Islet of Langerhans (tissue), 1 donor: ENCODE measurements at regions not wholly inside any gene's neighbourhood (a gene's known extent, or its start where the extent isn't known, plus 50 kb on each side); places are given as distances from the start of the nearest gene placed in this dataset.

Source experiments
- FAIRE-seq: peaks from one replicate; lab custom pipeline; 2011; peaks lifted over from hg19 to GRCh38; lab: Jason Lieb, UNC

DNA sequence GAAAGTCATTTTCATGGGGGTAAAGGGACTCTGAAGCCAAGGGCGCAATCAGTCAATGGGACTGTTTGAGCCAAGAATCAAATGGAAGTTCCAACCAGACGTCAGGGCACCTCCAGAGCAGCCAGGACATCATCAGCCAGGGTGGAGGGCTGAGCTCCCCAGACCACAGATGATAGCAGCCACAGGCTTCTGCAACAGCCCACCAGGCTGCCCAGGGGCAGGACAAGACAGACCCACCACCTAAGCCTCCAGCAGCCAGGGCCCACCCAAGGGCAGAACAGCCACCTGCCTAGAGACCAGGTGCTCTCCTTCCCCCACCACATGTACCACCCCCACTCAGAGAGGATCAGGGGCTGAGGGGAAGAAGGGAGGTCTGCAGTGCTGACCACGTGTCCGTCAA lies 53.8 kb upstream of the SLC66A3 start:
- FAIRE-seq = no peak

DNA sequence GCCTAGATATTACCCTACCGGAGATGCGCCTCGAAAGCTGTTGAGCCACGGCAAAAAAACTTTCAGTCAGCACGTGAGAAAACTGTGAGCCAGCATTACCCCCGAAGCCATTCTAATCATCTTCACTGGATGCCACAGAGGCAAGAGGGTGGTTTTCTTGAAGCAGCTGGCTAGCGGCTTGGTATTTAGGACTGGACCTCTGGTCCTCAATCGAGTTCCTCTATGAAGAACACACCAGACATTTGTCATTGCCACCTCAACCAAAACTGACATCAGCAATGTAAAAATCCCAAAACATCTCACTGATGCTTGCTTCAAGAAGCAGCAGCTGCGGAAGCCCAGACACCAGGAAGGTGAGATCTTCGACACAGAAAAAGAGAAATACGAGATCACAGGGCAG lies 52.8 kb upstream of the SLC66A3 start:
- no peak for FAIRE-seq

DNA sequence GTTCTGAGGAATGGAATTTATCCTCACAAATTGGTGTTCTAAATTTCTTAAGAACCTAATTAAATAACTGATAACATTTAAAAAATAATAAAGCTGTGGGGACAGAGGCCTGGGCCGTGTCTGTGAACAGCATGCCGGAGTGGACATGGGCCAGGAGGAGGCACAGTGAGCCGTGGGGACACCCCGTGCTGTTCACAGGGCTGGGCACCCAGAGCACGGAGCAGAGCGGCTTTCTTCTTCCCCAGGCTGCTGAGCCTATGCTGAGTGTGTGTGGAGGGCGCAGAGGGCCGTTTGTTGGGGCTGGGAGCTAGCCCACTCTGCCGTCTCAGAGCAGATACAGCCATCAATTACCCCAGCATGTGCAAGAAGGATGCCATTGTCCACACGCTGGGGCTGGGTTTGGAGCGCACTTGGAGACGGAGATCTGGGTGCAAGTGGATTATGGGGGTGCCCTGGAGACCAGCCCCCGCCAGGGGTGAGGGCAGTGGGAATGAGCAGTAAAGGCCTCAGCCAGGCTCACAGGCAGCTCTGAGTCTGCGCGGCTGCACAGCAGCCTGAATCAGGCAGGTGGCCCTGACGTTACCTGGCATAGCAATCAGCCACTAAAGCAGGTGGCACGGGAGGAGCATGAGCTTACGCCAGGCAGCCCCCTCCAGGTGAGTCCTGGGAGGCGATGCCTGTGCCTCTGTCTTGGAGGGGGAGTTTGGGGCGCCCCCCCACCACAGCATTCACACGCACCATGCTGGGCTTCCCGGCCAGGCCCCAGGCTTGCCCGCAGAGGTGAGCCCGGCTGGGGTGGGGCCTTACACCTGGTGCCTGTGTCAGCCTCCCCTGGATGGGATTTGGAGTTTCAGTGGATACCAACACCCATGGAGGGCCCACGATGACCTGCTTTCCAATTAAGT lies 52.1 kb upstream of the SLC66A3 start:
- FAIRE-seq = no peak

DNA sequence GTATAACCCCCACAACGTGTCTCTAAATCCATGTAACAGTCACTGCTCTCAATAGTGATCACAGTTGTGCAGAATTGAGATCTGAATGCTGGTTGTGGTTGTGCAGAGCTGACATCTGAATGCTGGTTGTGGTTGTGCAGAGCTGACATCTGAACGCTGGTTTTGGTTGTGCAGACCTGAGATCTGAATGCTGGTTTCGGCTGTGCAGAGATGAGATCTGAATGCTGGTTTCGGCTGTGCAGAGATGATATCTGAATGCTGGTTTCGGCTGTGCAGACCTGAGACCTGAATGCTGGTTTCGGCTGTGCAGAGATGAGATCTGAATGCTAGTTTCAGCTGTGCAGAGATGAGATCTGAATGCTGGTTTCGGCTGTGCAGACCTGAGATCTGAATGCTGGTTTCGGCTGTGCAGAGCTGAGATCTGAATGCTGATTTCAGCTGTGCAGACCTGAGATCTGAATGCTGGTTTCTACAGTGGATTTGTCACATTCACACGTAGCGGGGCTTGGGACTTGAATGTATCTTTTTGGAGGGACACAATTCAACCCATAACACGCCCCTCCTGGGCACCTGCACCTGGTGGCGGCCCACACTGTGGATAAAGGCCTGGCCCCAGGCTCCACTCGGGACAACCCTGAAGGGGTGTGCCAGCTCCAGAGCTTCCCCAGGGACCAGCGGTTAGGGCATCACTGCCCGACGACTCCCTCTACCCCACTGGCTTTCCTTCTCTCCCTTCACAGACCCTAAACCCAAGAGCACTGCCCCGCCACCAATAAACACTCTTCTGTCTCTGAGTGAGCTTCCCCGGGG lies 51.1 kb upstream of the SLC66A3 start:
- FAIRE-seq = no peak

DNA sequence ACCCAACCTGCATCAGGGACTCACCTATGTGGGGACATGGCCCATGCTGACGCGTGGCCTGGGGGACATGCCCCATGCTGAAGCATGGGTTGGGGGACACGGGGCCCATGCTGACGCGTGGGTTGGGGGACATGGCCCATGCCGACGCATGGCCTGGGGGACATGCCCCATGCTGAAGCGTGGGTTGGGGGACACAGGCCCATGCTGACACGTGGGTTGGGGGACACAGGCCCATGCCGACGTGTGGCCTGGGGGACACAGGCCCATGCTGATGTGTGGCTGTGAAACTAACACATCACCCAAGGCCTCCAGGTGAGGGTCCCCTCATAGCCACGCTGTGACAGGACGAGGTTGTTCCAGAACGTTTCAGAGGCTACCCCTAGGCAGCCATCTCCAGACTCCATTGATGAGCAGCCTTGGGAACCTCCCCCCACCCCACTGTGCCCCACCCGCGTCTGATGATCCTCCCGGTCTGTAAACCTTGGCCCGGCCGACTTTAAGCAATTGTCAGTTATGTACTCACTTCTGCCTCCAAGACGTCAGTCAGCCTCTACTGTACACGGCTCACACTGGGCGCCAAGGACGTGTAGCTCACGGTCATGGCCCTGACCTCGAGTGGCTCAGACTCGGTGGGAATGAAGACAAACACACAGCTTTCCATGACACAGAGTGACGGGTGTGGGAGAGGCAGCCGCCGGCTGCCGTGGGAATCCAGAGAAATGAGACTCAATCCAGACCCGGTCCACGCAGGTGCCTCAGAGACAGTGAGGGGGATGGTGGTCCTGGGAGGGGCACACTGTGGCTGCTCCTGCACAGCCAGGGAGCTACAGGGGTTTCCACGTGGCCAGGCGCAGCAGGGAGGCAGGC lies 50.2 kb upstream of the SLC66A3 start:
- FAIRE-seq = no peak
